WTC11 (cell line): ENCODE measurements at regions not wholly inside any gene's neighbourhood (a gene's known extent, or its start where the extent isn't known, plus 50 kb on each side); places are given as distances from the start of the nearest gene placed in this dataset.

ENCODE experiments used
- ATAC-seq: fragments of 200-7000 bp; cut with Tn5 transposase; 2 replicates; pipeline ENCODE4 v1.10.0; 2021; ENCODE audit warnings: mild to moderate bottlenecking, moderate library complexity
- CTCF ChIA-PET: fragments of 300-600 bp; sonication (Branson Sonifier 250); formaldehyde crosslinking; loops from one replicate; lab custom pipeline; 2021; ENCODE audit warnings: antibody characterized with exemption; lab: Charles Lee
- POLR2A ChIA-PET: fragments of 350-600 bp; sonication (Branson Sonifier 250); formaldehyde crosslinking; loops from one replicate; lab custom pipeline; 2021; ENCODE audit warnings: antibody characterized with exemption; lab: Charles Lee
- DNase-seq: peaks from one replicate; pipeline ENCODE4 v3.0.0; 2021; ENCODE audit warnings: low spot score
- H3K27ac Mint-ChIP-seq: 2 replicates; pipeline ENCODE4 v1.8.0; 2021; ENCODE audit warnings: mixed read lengths
- H3K27me3 Mint-ChIP-seq: 2 replicates; pipeline ENCODE4 v1.8.0; 2021; ENCODE audit warnings: low read depth, mild to moderate bottlenecking, moderate library complexity, mixed read lengths
- H3K36me3 Mint-ChIP-seq: 2 replicates; pipeline ENCODE4 v1.8.0; 2021; ENCODE audit warnings: mixed read lengths
- H3K4me1 Mint-ChIP-seq: 2 replicates; pipeline ENCODE4 v1.8.0; 2022; ENCODE audit warnings: mixed read lengths
- H3K4me3 Mint-ChIP-seq: 2 replicates; pipeline ENCODE4 v1.8.0; 2021; ENCODE audit warnings: mild to moderate bottlenecking, moderate library complexity, mixed read lengths
- H3K9me3 Mint-ChIP-seq: 2 replicates; pipeline ENCODE4 v1.8.0; 2021; ENCODE audit warnings: mixed read lengths
- AFF4 ChIP-seq: sonication (generic); formaldehyde crosslinking; IDR thresholded peaks from 2 replicates; pipeline ENCODE4 v1.8.1; 2023; ENCODE audit warnings: mild to moderate bottlenecking, missing genetic modification reagents, borderline replicate concordance
- ATF3 ChIP-seq: sonication (generic); formaldehyde crosslinking; conservative IDR thresholded peaks from 2 replicates; pipeline ENCODE4 v1.8.1; 2022; ENCODE audit warnings: mild to moderate bottlenecking, missing genetic modification reagents
- CBFB ChIP-seq: sonication (generic); formaldehyde crosslinking; IDR thresholded peaks from 2 replicates; pipeline ENCODE4 v1.8.1; 2022; ENCODE audit warnings: mild to moderate bottlenecking, low read depth, missing genetic modification reagents
- CDX4 ChIP-seq: fragments of 250-450 bp; sonication (Bioruptor Pico); IDR thresholded peaks from 2 replicates; pipeline ENCODE4 v1.9.0; 2021; ENCODE audit warnings: moderate library complexity, mild to moderate bottlenecking, inconsistent platforms, borderline replicate concordance
- EMX1 ChIP-seq: fragments of 250-450 bp; sonication (Bioruptor Pico); IDR thresholded peaks from 2 replicates; pipeline ENCODE4 v1.8.0; 2021; ENCODE audit warnings: mild to moderate bottlenecking
- ETV6 ChIP-seq: sonication (generic); formaldehyde crosslinking; IDR thresholded peaks from 2 replicates; pipeline ENCODE4 v1.8.1; 2022; ENCODE audit warnings: mild to moderate bottlenecking, missing genetic modification reagents
- FOXP1 ChIP-seq: sonication (generic); formaldehyde crosslinking; IDR thresholded peaks from 2 replicates; pipeline ENCODE4 v1.8.0; 2022; ENCODE audit warnings: missing genetic modification reagents, mild to moderate bottlenecking, moderate library complexity, borderline replicate concordance
- GRHL2 ChIP-seq: fragments of 250-450 bp; sonication (Bioruptor Pico); IDR thresholded peaks from 2 replicates; pipeline ENCODE4 v1.8.0; 2022; ENCODE audit warnings: mild to moderate bottlenecking, moderate library complexity; ENCODE audit not compliant: insufficient replicate concordance, severe bottlenecking
- HMGXB4 ChIP-seq: sonication (generic); formaldehyde crosslinking; IDR thresholded peaks from 2 replicates; pipeline ENCODE4 v1.8.1; 2023; ENCODE audit warnings: mild to moderate bottlenecking, moderate library complexity, missing genetic modification reagents
- IRF1 ChIP-seq: sonication (generic); formaldehyde crosslinking; IDR thresholded peaks from 2 replicates; pipeline ENCODE4 v1.8.0; 2023; ENCODE audit warnings: missing genetic modification reagents
- JAZF1 ChIP-seq: fragments of 250-450 bp; sonication (Bioruptor Pico); IDR thresholded peaks from 2 replicates; pipeline ENCODE4 v1.9.0; 2021; ENCODE audit warnings: moderate library complexity, mild to moderate bottlenecking, inconsistent platforms
- MAX ChIP-seq: sonication (generic); formaldehyde crosslinking; IDR thresholded peaks from 2 replicates; pipeline ENCODE4 v1.8.0; 2022; ENCODE audit warnings: mild to moderate bottlenecking, missing genetic modification reagents
- MXD4 ChIP-seq: fragments of 250-450 bp; sonication (Bioruptor Pico); IDR thresholded peaks from 2 replicates; pipeline ENCODE4 v1.8.0; 2021; ENCODE audit warnings: mild to moderate bottlenecking, moderate library complexity, borderline replicate concordance
- MYBL2 ChIP-seq: sonication (generic); formaldehyde crosslinking; IDR thresholded peaks from 2 replicates; pipeline ENCODE4 v1.8.1; 2023; ENCODE audit warnings: mild to moderate bottlenecking, moderate library complexity, missing genetic modification reagents
- NFATC4 ChIP-seq: fragments of 250-450 bp; sonication (Bioruptor Pico); IDR thresholded peaks from 2 replicates; pipeline ENCODE4 v1.9.0; 2021; ENCODE audit warnings: mild to moderate bottlenecking
- NFYB ChIP-seq: sonication (generic); formaldehyde crosslinking; conservative IDR thresholded peaks from 2 replicates; pipeline ENCODE4 v1.8.0; 2022; ENCODE audit warnings: low read depth, missing genetic modification reagents
- NR1H2 ChIP-seq: sonication (generic); formaldehyde crosslinking; IDR thresholded peaks from 2 replicates; pipeline ENCODE4 v1.9.0; 2021; ENCODE audit warnings: mild to moderate bottlenecking, moderate library complexity, missing genetic modification reagents
- NR3C1 ChIP-seq: sonication (generic); formaldehyde crosslinking; conservative IDR thresholded peaks from 2 replicates; pipeline ENCODE4 v1.8.1; 2023; ENCODE audit warnings: low read depth, mild to moderate bottlenecking, missing genetic modification reagents
- PREB ChIP-seq: sonication (generic); formaldehyde crosslinking; IDR thresholded peaks from 2 replicates; pipeline ENCODE4 v1.8.1; 2022; ENCODE audit warnings: mild to moderate bottlenecking, missing genetic modification reagents, moderate library complexity, borderline replicate concordance
- SMAD4 ChIP-seq: sonication (generic); formaldehyde crosslinking; IDR thresholded peaks from 2 replicates; pipeline ENCODE4 v1.8.0; 2022; ENCODE audit warnings: mild to moderate bottlenecking, missing genetic modification reagents
- SOX15 ChIP-seq: fragments of 250-450 bp; sonication (Bioruptor Pico); IDR thresholded peaks from 2 replicates; pipeline ENCODE4 v1.9.0; 2021; ENCODE audit warnings: mild to moderate bottlenecking
- TCF7 ChIP-seq: sonication (generic); formaldehyde crosslinking; IDR thresholded peaks from 2 replicates; pipeline ENCODE4 v1.8.0; 2022; ENCODE audit warnings: mild to moderate bottlenecking, low read depth, missing genetic modification reagents, moderate library complexity
- TEAD1 ChIP-seq: sonication (generic); formaldehyde crosslinking; IDR thresholded peaks from 2 replicates; pipeline ENCODE4 v1.8.0; 2022; ENCODE audit warnings: mild to moderate bottlenecking, missing genetic modification reagents
- TEAD4 ChIP-seq: sonication (generic); formaldehyde crosslinking; IDR thresholded peaks from 2 replicates; pipeline ENCODE4 v1.8.0; 2022; ENCODE audit warnings: mild to moderate bottlenecking, missing genetic modification reagents
- ZNF232 ChIP-seq: sonication (generic); formaldehyde crosslinking; IDR thresholded peaks from 2 replicates; pipeline ENCODE4 v1.8.0; 2022; ENCODE audit warnings: mild to moderate bottlenecking, missing genetic modification reagents
- ZNF396 ChIP-seq: fragments of 250-450 bp; sonication (Bioruptor Pico); IDR thresholded peaks from 2 replicates; pipeline ENCODE4 v1.8.0; 2021; ENCODE audit warnings: mild to moderate bottlenecking, moderate library complexity, borderline replicate concordance
- ZNF423 ChIP-seq: fragments of 250-450 bp; sonication (Bioruptor Pico); IDR thresholded peaks from 2 replicates; pipeline ENCODE4 v2.1.2; 2022; ENCODE audit warnings: mild to moderate bottlenecking, moderate library complexity
- ZNF512 ChIP-seq: sonication (generic); formaldehyde crosslinking; IDR thresholded peaks from 2 replicates; pipeline ENCODE4 v1.8.1; 2022; ENCODE audit warnings: missing genetic modification reagents, borderline replicate concordance

GRCh38 chr18:28916456-28916855 lies 739.5 kb upstream of the CDH2 start (continued):
- TF ChIP-seq AFF4 (no peak), CDX4 (CRISPR knock-in tag) (no peak), MAX (CRISPR knock-in tag) (no peak), SMAD4 (no peak), IRF1 (CRISPR knock-in tag) (no peak), MYBL2 (CRISPR knock-in tag) (no peak), ZNF512 (CRISPR knock-in tag) (no peak), TCF7 (CRISPR knock-in tag) (no peak), TEAD1 (CRISPR knock-in tag) (no peak), TEAD4 (CRISPR knock-in tag) (no peak), HMGXB4 (CRISPR knock-in tag) (no peak), NR1H2 (CRISPR knock-in tag) (no peak), CBFB (CRISPR knock-in tag) (no peak), EMX1 (CRISPR knock-in tag) (no peak)

- DNase-seq, result no peak
- H3K27me3 Mint-ChIP-seq, result no peaks in the 10 kb centered on the region; the same call in 1 of the 2 replicates
- H3K4me3 Mint-ChIP-seq, result no peak overlapping the region
- no peak overlapping the region for H3K27ac Mint-ChIP-seq
- ATAC-seq, result no peak
- ChIA-PET CTCF (interaction anchor here (0.7 kb wide), 1 partner anchor 711 kb away, joined by 3 read pairs; no protein-coding TSS in a partner anchor), POLR2A (interaction anchor here (0.5 kb wide), 1 partner anchor 1401 kb away, joined by 3 read pairs; no protein-coding TSS in a partner anchor)
- H3K36me3 Mint-ChIP-seq, result 0 out of 2 replicates have a peak, but pooled peaks cover 3% of the 10 kb centered on the region
- H3K9me3 Mint-ChIP-seq, result peaks cover 3% of the 10 kb centered on the region
- peaks cover 20% of the 10 kb centered on the region for H3K4me1 Mint-ChIP-seq
- TF ChIP-seq NFYB (CRISPR knock-in tag) (no peak), ETV6 (no peak), ZNF232 (CRISPR knock-in tag) (no peak), SOX15 (CRISPR knock-in tag) (no peak), ZNF423 (CRISPR knock-in tag) (no peak), FOXP1 (CRISPR knock-in tag) (no peak), GRHL2 (CRISPR knock-in tag) (no peak), MXD4 (no peak), JAZF1 (CRISPR knock-in tag) (no peak), PREB (CRISPR knock-in tag) (no peak), ZNF396 (CRISPR knock-in tag) (no peak), NR3C1 (CRISPR knock-in tag) (no peak), NFATC4 (CRISPR knock-in tag) (no peak), ATF3 (CRISPR knock-in tag) (no peak)
Observed at GRCh38 chr18:28905509-28905908, 728.6 kb upstream of the CDH2 start.
